BE2C (cell line): ENCODE measurements at regions not wholly inside any gene's neighbourhood (a gene's known extent, or its start where the extent isn't known, plus 50 kb on each side); places are given as distances from the start of the nearest gene placed in this dataset.
"Not testable (repeated sequence)": the region's sequence is repeated elsewhere in the genome, so short reads cannot be mapped to it uniquely, and the experiment has no call there.

ENCODE experiments used
- DNase-seq: peaks from one replicate; pipeline ENCODE4 v3.0.0-alpha.2; 2020
- H3K27me3 ChIP-seq: fragments of 250-450 bp; sonication (Bioruptor Pico); 2 replicates; pipeline ENCODE4 v1.5.1; 2020; ENCODE audit warnings: mild to moderate bottlenecking
- H3K36me3 ChIP-seq: fragments of 250-450 bp; sonication (Bioruptor Pico); 2 replicates; pipeline ENCODE4 v1.5.1; 2020; ENCODE audit warnings: mild to moderate bottlenecking
- H3K4me1 ChIP-seq: fragments of 250-450 bp; sonication (Bioruptor Pico); 2 replicates; pipeline ENCODE4 v1.5.1; 2020
- H3K4me3 ChIP-seq: 2 replicates; pipeline ENCODE4 v1.5.1; 2011; ENCODE audit warnings: low read depth, low read length
- H3K9me3 ChIP-seq: fragments of 250-450 bp; sonication (Bioruptor Pico); 2 replicates; pipeline ENCODE4 v1.5.1; 2020
- TF ChIP-seq, protein P1 (sequence below): IDR thresholded peaks from 2 replicates; pipeline ENCODE4 v1.5.1; 2012; ENCODE audit warnings: mild to moderate bottlenecking, low read depth, low read length

DNA sequence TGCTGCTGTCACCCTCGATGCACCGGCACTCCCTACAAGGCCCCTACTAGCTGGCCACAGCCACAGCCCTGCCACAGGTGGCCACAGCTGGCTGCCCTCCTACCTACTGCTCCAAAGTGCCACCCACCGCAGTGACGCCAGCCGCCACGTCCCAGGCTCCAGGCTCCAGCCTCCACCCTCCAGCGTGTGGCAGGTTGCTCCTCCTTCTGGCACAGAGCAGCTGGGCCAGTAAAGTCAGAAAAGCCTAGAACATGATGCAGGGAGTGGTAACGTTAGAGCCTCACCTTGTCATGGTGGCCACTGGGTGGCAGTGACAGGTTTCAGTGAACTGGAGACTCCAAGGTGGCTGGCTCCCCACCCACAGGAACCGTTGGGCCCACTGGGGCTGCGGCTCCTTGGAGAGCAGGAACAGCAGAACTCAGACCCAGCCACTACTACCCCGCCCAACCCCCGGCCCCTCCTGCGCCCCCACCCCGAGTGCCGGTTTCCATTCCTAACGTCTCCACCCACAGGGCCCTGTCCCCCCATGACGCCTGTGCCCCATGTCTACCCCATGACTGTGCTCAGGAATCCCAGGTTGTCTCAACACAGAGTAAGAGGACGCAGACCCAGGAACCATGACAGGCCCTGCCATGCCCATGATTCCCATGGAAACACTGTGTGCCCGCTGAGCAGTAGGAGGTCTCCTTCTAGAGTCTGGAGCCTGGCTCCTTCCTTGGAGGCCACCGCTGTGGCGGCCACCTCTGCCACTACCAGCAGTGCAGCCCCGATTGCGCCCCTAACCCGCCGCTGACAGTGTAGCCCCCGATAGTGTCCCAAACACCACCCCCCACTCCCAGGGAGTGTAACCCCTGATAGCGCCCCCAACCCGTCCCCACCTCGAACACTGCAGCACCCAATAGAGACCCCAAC lies 52.3 kb upstream of the ZNF33B start:
- H3K4me3 ChIP-seq: peak overlapping the region; percentile 75
- DNase-seq: peak; percentile 54
- no peaks in the 10 kb centered on the region for H3K4me1 ChIP-seq
- TF ChIP-seq, protein P1, sequence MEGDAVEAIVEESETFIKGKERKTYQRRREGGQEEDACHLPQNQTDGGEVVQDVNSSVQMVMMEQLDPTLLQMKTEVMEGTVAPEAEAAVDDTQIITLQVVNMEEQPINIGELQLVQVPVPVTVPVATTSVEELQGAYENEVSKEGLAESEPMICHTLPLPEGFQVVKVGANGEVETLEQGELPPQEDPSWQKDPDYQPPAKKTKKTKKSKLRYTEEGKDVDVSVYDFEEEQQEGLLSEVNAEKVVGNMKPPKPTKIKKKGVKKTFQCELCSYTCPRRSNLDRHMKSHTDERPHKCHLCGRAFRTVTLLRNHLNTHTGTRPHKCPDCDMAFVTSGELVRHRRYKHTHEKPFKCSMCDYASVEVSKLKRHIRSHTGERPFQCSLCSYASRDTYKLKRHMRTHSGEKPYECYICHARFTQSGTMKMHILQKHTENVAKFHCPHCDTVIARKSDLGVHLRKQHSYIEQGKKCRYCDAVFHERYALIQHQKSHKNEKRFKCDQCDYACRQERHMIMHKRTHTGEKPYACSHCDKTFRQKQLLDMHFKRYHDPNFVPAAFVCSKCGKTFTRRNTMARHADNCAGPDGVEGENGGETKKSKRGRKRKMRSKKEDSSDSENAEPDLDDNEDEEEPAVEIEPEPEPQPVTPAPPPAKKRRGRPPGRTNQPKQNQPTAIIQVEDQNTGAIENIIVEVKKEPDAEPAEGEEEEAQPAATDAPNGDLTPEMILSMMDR: peak; percentile 51
- no peaks in the 10 kb centered on the region for H3K36me3 ChIP-seq
- no peaks in the 10 kb centered on the region for H3K27me3 ChIP-seq
- no peaks in the 10 kb centered on the region for H3K9me3 ChIP-seq

DNA sequence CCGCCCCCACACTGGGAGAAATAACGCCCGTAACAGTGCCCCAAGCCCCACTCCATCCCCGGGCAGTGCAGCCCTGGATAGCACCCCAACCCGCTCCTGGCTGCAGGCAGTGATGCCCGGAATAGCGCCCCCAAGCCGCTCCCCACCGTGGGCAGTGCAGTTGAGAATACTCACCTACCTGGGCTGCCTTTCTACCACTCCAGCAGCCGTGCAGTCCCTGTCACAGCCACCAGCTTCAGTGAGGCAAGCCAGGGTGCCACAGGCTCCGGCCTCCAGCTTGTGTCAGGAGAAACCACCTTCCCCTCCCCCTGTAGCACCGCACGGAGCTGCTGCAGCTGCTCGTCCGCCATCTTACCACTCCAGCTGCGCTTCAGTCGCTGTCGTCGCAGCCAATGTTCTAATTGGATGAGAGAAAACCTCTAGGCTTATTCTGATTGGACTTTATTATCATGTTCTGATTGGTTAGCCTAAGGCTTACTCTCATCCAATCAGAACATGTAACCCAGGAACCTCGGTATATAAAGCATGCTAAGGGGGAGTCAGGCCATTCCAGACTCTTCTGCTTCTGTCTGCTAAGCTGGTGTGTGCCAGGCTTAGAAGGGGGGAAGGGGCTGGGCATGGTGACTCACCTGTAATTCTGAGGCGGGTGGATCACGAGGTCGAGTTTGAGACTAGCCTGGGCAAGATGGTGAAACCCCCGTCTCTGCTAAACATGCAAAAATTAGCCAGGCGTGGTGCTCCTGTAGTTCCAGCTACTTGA lies 53.2 kb upstream of the ZNF33B start:
- TF ChIP-seq, protein P1: no peak
- H3K4me3 ChIP-seq: peak overlapping the region; percentile 75
- no peaks in the 10 kb centered on the region for H3K36me3 ChIP-seq
- H3K9me3 ChIP-seq: no peaks in the 10 kb centered on the region
- DNase-seq: peak; percentile 77
- H3K4me1 ChIP-seq: no peaks in the 10 kb centered on the region
- H3K27me3 ChIP-seq: no peaks in the 10 kb centered on the region

DNA sequence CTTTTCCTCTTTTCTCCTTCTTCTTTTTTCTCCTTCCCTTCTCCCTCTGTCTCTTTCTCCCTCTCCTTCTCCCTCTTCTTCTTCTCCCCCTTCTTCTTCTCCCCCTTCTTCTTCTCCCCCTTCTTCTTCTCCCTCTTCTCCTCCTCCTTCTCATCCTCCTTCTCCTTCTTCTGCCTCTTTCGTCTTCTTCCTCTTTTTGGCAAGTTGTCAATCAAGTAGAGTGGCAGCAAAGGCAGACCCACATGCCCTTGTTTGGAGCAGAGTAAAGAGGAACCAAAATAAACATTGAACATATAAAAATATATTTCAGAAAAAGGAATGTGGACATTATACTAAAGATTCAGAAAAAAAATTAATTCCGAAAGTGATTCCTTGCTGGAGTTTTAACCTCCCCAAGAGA lies 59.6 kb upstream of the ZNF33B start:
- Histone ChIP-seq H3K4me3 (no peak overlapping the region), H3K36me3 (no peaks in the 10 kb centered on the region), H3K27me3 (no peaks in the 10 kb centered on the region; the same call in 1 of the 2 replicates), H3K4me1 (no peaks in the 10 kb centered on the region), H3K9me3 (no peaks in the 10 kb centered on the region)
- TF ChIP-seq, protein P1: no peak
- no peak for DNase-seq

DNA sequence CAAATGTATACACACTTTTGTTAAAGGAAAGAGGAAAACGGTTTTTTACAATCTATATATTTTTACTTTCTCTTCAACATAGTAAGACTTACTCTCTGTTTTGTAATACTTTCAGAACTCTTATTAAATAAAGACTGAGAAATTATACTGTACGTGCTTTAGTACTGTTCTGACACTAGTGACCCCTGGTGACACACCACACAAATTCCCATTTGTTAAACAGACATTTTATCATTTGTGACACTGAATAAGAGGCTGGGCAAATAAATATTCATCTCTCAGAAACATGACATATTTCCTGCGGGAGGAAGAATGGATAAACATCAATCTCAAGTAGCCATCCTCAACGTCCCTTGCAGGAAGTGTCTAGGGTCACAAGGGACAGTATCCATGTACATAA lies 68.9 kb upstream of the ZNF33B start:
- Histone ChIP-seq H3K9me3 (no peaks in the 10 kb centered on the region), H3K4me3 (no peak overlapping the region), H3K36me3 (no peaks in the 10 kb centered on the region), H3K4me1 (no peaks in the 10 kb centered on the region), H3K27me3 (peaks cover 14% of the 10 kb centered on the region; the same call in 1 of the 2 replicates)
- DNase-seq: no peak
- TF ChIP-seq, protein P1: no peak

DNA sequence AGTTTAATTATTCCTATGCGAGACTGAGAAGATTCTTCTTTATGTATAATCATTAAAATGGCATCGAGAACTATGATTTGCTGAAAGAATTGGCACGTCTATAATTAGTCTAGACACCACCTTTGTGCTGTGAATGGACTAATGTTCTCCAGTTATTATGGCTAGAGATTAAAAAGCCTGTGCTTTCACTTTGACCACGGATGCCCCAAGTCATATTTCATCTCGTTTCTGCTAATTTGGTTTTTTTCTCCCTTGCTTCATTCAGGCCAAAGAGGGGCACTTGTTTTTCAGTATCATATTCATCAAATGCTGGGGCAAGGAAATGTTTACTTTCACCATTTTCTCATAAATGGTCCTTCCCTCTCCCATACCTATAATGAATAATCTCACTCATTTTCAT lies 63.3 kb upstream of the BMS1 start:
- H3K27me3 ChIP-seq: peaks cover 18% of the 10 kb centered on the region; the same call in 1 of the 2 replicates
- H3K4me1 ChIP-seq, H3K36me3 ChIP-seq, DNase-seq, H3K4me3 ChIP-seq, H3K9me3 ChIP-seq: not testable (repeated sequence)

DNA sequence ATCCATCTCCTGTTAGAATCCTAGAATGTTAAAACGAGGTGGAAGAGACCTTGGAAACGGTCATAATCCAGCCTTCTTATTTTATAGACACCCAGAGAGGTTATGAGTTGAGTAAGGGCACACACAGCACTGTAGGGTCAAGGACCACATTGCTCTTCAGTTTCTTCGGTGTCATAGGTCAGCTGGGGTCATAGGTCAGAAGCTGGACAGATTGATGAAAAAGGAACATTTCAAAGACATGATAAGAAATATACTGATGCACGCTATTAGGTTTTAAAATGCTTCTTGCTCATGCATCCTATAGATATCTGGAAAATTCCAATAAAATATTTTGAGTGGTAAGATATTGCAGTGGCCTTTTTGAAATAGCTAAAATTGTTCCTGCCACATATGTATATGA lies 60.0 kb upstream of the BMS1 start:
- TF ChIP-seq, protein P1: no peak
- DNase-seq: no peak
- peaks cover 18% of the 10 kb centered on the region; the same call in 1 of the 2 replicates for H3K27me3 ChIP-seq
- no peaks in the 10 kb centered on the region for H3K4me1 ChIP-seq
- no peak overlapping the region for H3K4me3 ChIP-seq
- H3K9me3 ChIP-seq: no peaks in the 10 kb centered on the region
- no peaks in the 10 kb centered on the region for H3K36me3 ChIP-seq

DNA sequence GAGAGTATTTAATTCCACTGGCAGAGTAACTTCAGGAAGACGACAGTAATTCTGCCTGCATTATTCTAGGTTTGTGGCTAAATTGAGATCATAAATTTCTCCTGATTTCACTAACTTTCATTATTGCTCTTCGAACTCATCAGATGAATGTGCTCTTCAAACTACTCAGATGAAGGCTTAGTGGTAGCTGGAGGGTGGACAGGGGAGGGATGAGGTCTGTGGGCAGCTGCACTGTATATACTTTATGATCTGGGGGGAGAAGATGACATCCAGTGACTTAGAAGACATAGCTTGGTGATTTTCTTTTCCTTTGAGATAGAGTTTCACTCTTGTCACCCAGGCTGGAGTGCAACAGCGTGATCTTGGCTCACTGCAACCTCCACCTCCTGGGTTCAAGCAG lies 59.0 kb upstream of the BMS1 start:
- not testable (repeated sequence) for H3K4me1 ChIP-seq, H3K4me3 ChIP-seq, H3K9me3 ChIP-seq, H3K36me3 ChIP-seq, DNase-seq
- H3K27me3 ChIP-seq: peaks cover 14% of the 10 kb centered on the region; the same call in 1 of the 2 replicates

DNA sequence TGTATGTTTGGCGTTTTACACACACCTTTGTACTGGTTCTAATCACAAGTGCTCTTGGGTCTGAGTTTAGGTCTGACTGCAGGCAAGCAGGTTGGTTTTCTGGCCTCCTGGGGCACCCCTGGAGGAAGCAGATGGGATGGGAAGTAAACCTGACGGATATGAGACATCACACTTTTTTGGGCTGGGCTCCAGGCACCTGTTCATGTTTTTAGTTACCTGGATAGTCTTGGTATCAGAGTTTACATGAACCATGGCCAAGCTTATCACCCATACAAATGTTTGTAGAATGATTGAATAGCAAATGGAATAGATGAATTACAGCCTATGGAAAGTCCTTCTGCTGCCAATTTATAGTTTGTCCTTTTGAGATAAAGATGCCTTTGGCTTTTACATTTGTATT lies 57.9 kb upstream of the BMS1 start:
- H3K9me3 ChIP-seq, H3K36me3 ChIP-seq, DNase-seq, H3K4me3 ChIP-seq, H3K4me1 ChIP-seq: not testable (repeated sequence)
- peaks cover 14% of the 10 kb centered on the region for H3K27me3 ChIP-seq
